ENCODE measurements at regions not wholly inside any gene's neighbourhood (a gene's known extent, or its start where the extent isn't known, plus 50 kb on each side); places are given as distances from the start of the nearest gene placed in this dataset.

DNA sequence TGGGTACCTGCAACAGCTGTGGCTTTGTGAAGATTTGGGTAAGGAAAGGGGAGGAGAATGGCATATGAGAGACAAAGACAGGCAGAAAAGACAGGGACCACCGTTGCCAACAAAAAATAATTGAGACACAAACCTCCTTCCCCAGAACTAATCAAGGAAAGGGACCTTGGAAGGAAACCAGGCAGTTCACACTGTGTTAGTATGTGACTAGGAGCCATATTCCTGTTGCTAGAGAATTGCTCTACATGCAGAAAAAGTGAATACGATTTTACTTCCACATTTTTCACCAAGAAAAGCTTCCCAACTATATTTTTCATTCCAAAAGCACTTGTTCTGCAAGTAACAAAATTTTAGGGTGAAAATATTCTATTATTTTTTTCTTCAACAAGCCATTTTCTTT lies 393.7 kb upstream of the ADAMTS9 start:
- RAD21 ChIA-PET (ENCODE audit: low non-redundant PET in 1 of 2, low total read pairs in 2 of 2, uncharacterized antibody in 2 of 2, unreplicated experiment in 2 of 2), result no interaction called here

DNA sequence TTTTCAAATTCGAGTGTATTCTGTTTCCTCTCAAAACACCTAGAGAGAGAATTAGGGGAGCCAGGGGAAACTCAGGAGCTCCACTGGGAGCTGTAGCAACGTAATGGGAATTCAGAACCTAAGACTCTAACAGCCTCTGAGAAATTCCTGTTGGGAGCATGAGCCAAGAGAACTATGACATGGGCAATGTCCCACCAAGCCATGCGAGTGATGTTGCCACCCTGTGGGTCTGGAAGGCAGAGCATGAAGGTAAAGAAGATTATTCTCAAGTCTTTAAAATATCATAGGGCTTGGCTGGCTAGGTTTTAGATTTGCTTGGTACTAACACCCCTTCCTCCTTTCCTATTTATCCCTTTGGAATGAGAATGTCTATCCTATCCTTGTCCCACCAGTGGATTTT lies 392.6 kb upstream of the ADAMTS9 start:
- H3K79me2 ChIP-seq (ENCODE audit: insufficient read depth, low read length), result no peaks in the 10 kb centered on the region
- H3K9ac ChIP-seq (ENCODE audit: low read length), result no peak overlapping the region
- H4K20me1 ChIP-seq (ENCODE audit: insufficient read depth), result no peaks in the 10 kb centered on the region
- no peaks in the 10 kb centered on the region for H3K27me3 ChIP-seq (ENCODE audit: insufficient read depth, low read length)
- ChIA-PET RAD21 (ENCODE audit: low non-redundant PET in 1 of 2, low total read pairs in 2 of 2, uncharacterized antibody in 2 of 2, unreplicated experiment in 2 of 2) (no interaction called here), POLR2A (no interaction called here), CTCF (no interaction called here)
- no peaks in the 10 kb centered on the region for H3K9me3 ChIP-seq (ENCODE audit: control insufficient read depth in 1 of 2, insufficient read depth in 1 of 2, low read depth in 1 of 2, low read length in 2 of 2)
- intact Hi-C loops (cut with micrococcal nuclease), result no loop called here
- H2AFZ ChIP-seq (ENCODE audit: low read depth, low read length, poor library complexity, severe bottlenecking), result no peak overlapping the region
- no peaks in the 10 kb centered on the region for H3K36me3 ChIP-seq (ENCODE audit: control insufficient read depth in 1 of 2, insufficient read depth in 2 of 2, low read length in 2 of 2)
- DNase-seq (ENCODE audit: low read depth, low spot score) (no peak), ATAC-seq (no peak)
- H3K4me3 ChIP-seq (replicated peaks in 1 of 2; ENCODE audit: low read depth in 1 of 2, low read length in 2 of 2), result no peak overlapping the region
- no peaks in the 10 kb centered on the region for H3K4me1 ChIP-seq (ENCODE audit: control insufficient read depth in 1 of 2, insufficient read depth in 2 of 2, low read length in 2 of 2)
- TF ChIP-seq RAD21 (IDR thresholded peaks at IDR 0.05; ENCODE audit: low read depth), result peak; percentile 10; the same call in 1 of the 2 replicates
- TF ChIP-seq, protein P1, sequence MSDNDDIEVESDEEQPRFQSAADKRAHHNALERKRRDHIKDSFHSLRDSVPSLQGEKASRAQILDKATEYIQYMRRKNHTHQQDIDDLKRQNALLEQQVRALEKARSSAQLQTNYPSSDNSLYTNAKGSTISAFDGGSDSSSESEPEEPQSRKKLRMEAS (IDR thresholded peaks at IDR 0.05), result no peak
- TF ChIP-seq, protein P2, sequence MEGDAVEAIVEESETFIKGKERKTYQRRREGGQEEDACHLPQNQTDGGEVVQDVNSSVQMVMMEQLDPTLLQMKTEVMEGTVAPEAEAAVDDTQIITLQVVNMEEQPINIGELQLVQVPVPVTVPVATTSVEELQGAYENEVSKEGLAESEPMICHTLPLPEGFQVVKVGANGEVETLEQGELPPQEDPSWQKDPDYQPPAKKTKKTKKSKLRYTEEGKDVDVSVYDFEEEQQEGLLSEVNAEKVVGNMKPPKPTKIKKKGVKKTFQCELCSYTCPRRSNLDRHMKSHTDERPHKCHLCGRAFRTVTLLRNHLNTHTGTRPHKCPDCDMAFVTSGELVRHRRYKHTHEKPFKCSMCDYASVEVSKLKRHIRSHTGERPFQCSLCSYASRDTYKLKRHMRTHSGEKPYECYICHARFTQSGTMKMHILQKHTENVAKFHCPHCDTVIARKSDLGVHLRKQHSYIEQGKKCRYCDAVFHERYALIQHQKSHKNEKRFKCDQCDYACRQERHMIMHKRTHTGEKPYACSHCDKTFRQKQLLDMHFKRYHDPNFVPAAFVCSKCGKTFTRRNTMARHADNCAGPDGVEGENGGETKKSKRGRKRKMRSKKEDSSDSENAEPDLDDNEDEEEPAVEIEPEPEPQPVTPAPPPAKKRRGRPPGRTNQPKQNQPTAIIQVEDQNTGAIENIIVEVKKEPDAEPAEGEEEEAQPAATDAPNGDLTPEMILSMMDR (IDR thresholded peaks at IDR 0.05 in 2 of 3, conservative IDR thresholded peaks at IDR 0.05 in 1 of 3; ENCODE audit: borderline replicate concordance in 1 of 3, insufficient read depth in 1 of 3, low read depth in 2 of 3, low read length in 2 of 3), result 0 out of 6 replicates have a peak, but pooled peaks of 2 of the 3 experiments have one; percentile 6 to 9
- TF ChIP-seq CBX3 (IDR thresholded peaks at IDR 0.05; ENCODE audit: low read depth), result no peak
- no peak overlapping the region for H3K4me2 ChIP-seq (ENCODE audit: low read length)
- H3K27ac ChIP-seq (ENCODE audit: low read depth, low read length), result no peak overlapping the region
- BruUV-seq (replicated peaks), result no TSS peak
- no peaks in the 10 kb centered on the region for H3K9me2 ChIP-seq (ENCODE audit: insufficient read depth)

More for the DNA sequence above, 393.7 kb upstream of the ADAMTS9 start:
- ATAC-seq, result no peak
- DNase-seq (ENCODE audit: low read depth, low spot score), result no peak
- H3K4me2 ChIP-seq (ENCODE audit: low read length), result no peak overlapping the region
- no peaks in the 10 kb centered on the region for H3K79me2 ChIP-seq (ENCODE audit: insufficient read depth, low read length)
- no peak for TF ChIP-seq CEBPB (IDR thresholded peaks at IDR 0.05; ENCODE audit: low read depth)
- no peak for TF ChIP-seq ZNF274 (IDR thresholded peaks at IDR 0.05; ENCODE audit: low read depth, low read length)
- TF ChIP-seq FOSL1 (IDR thresholded peaks at IDR 0.05; ENCODE audit: low read depth), result no peak
- H3K27ac ChIP-seq (ENCODE audit: low read depth, low read length), result no peak overlapping the region
- ChIA-PET POLR2A (no interaction called here), CTCF (no interaction called here)
- BruUV-seq (replicated peaks), result no TSS peak
- H3K4me3 ChIP-seq (replicated peaks in 1 of 2; ENCODE audit: low read depth in 1 of 2, low read length in 2 of 2), result no peak overlapping the region
- no peaks in the 10 kb centered on the region for H3K4me1 ChIP-seq (ENCODE audit: control insufficient read depth in 1 of 2, insufficient read depth in 2 of 2, low read length in 2 of 2)
- intact Hi-C loops (cut with micrococcal nuclease), result no loop called here
- no peak overlapping the region for H2AFZ ChIP-seq (ENCODE audit: low read depth, low read length, poor library complexity, severe bottlenecking)
- H3K36me3 ChIP-seq (ENCODE audit: control insufficient read depth in 1 of 2, insufficient read depth in 2 of 2, low read length in 2 of 2), result no peaks in the 10 kb centered on the region
- no peak overlapping the region for H3K9ac ChIP-seq (ENCODE audit: low read length)
- H3K9me3 ChIP-seq (ENCODE audit: control insufficient read depth in 1 of 2, insufficient read depth in 1 of 2, low read depth in 1 of 2, low read length in 2 of 2), result no peaks in the 10 kb centered on the region
- H3K9me2 ChIP-seq (ENCODE audit: insufficient read depth), result no peaks in the 10 kb centered on the region
- no peaks in the 10 kb centered on the region for H4K20me1 ChIP-seq (ENCODE audit: insufficient read depth)
- H3K27me3 ChIP-seq (ENCODE audit: insufficient read depth, low read length), result no peaks in the 10 kb centered on the region
